Activated CD4-positive, alpha-beta T cell treated with anti-CD3 and anti-CD28 coated beads, Interleukin-2, amount 10 ng/mL, durations not matched to agents 24 days and 14 days (primary cell): ENCODE measurements at regions not wholly inside any gene's neighbourhood (a gene's known extent, or its start where the extent isn't known, plus 50 kb on each side); places are given as distances from the start of the nearest gene placed in this dataset.

Experiments
- DNase-seq: peaks from one replicate; pipeline ENCODE4 v3.0.0; 2022
- H3K27ac Mint-ChIP-seq: one replicate; pipeline ENCODE4 v1.8.0; 2022; ENCODE audit warnings: mild to moderate bottlenecking, mixed read lengths
- H3K27me3 Mint-ChIP-seq: one replicate; pipeline ENCODE4 v1.8.0; 2022; ENCODE audit warnings: mixed read lengths
- H3K36me3 Mint-ChIP-seq: one replicate; pipeline ENCODE4 v1.8.0; 2022; ENCODE audit warnings: low read depth, mild to moderate bottlenecking, mixed read lengths
- H3K4me1 Mint-ChIP-seq: one replicate; pipeline ENCODE4 v1.8.0; 2021; ENCODE audit warnings: mixed read lengths
- H3K4me3 Mint-ChIP-seq: one replicate; pipeline ENCODE4 v1.8.0; 2022; ENCODE audit warnings: mild to moderate bottlenecking, moderate library complexity, mixed read lengths
- H3K9me3 Mint-ChIP-seq: one replicate; pipeline ENCODE4 v1.8.0; 2021; ENCODE audit warnings: mixed read lengths
- intact Hi-C: fragments of 100-400 bp; cut with micrococcal nuclease; formaldehyde crosslinking; loops from one replicate; pipeline ENCODE4 v1.15.1; 2023

DNA sequence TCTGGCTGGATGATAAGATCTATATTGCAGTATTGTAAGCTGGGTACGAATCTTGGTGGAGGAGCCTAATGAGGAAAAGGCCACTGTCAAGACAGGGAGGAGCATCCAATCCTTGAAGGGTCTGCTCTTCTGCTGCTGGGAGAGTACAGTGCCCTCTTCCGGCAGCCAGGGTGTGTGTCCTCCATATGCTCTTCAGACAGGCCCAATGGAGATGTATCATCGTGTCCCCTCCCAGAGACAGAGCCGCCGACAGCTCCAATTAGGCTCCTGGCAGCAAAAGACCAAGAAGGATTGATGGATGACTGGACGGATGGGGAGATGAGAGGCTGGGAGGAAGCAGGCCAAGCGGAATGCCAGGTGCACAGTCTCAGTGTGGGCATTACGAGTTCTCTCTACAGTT is 51.6 kb upstream of the PIWIL1 start:
- no peaks in the 10 kb centered on the region for H3K27me3 Mint-ChIP-seq
- no peak overlapping the region for H3K27ac Mint-ChIP-seq
- no peaks in the 10 kb centered on the region for H3K4me1 Mint-ChIP-seq
- DNase-seq = no peak
- no peak overlapping the region for H3K4me3 Mint-ChIP-seq
- no peaks in the 10 kb centered on the region for H3K36me3 Mint-ChIP-seq
- intact Hi-C loops = no loop called here
- H3K9me3 Mint-ChIP-seq = peaks cover 5% of the 10 kb centered on the region

- Mint-ChIP-seq H3K9me3 (no peaks in the 10 kb centered on the region), H3K36me3 (no peaks in the 10 kb centered on the region), H3K27me3 (no peaks in the 10 kb centered on the region), H3K4me1 (no peaks in the 10 kb centered on the region), H3K4me3 (no peak overlapping the region), H3K27ac (no peak overlapping the region)
- intact Hi-C loops = no loop called here
- DNase-seq = no peak
Measured at GRCh38 chr12:130286741-130287440, 50.8 kb upstream of the PIWIL1 start.
